B cell (primary cell): ENCODE measurements at regions not wholly inside any gene's neighbourhood (a gene's known extent, or its start where the extent isn't known, plus 50 kb on each side); places are given as distances from the start of the nearest gene placed in this dataset.

Source experiments
- ATAC-seq: fragments of 200-7000 bp; cut with Tn5 transposase; one replicate; pipeline ENCODE4 v1.10.0; 2021; ENCODE audit warnings: low read depth, mild to moderate bottlenecking, moderate number of reproducible peaks, moderate library complexity
- CTCF ChIA-PET: fragments of 350-600 bp; sonication (Branson Sonifier 250); formaldehyde crosslinking; loops from one replicate; lab custom pipeline; 2021; ENCODE audit warnings: antibody characterized with exemption, inconsistent platforms; lab: Charles Lee
- POLR2A ChIA-PET: fragments of 350-600 bp; sonication (Branson Sonifier 250); formaldehyde crosslinking; loops from one replicate; lab custom pipeline; 2021; ENCODE audit warnings: antibody characterized with exemption; lab: Charles Lee
- DNase-seq: peaks from one replicate; pipeline ENCODE4 v3.0.0; 2013
- H2AFZ ChIP-seq: 2 replicates; pipeline ENCODE4 v1.6.1; 2012; ENCODE audit warnings: mild to moderate bottlenecking, low read depth, low read length; ENCODE audit not compliant: insufficient read depth, poor library complexity, severe bottlenecking
- H3K27ac ChIP-seq, 2 donors: 1 replicate in 1 of 2; 2 replicates in 1 of 2; pipeline ENCODE4 v1.5.1; 2012 to 2013; ENCODE audit warnings: low read length in 2 of 2, mild to moderate bottlenecking in 2 of 2, moderate library complexity in 1 of 2
- H3K27me3 ChIP-seq, 4 experiments: fragments of 200-600 bp in 1 of 4; sonication (generic) in 1 of 4; replicated peaks in 1 of 4; 1 replicate in 2 of 4; 2 replicates in 2 of 4; pipeline versions ENCODE4 v1.6.1 to v1.7.0; 2013 to 2016; ENCODE audit warnings: low read length in 3 of 4, mild to moderate bottlenecking in 2 of 4, mixed read lengths in 1 of 4, moderate library complexity in 1 of 4; ENCODE audit not compliant: insufficient read depth in 4 of 4, control insufficient read depth in 3 of 4; ENCODE audit errors: control extremely low read depth in 1 of 4
- H3K36me3 ChIP-seq, 2 experiments: replicated peaks in 1 of 2; 1 replicate in 1 of 2; 2 replicates in 1 of 2; pipeline versions ENCODE4 v1.6.1 to v1.7.1; 2013; ENCODE audit warnings: low read length in 1 of 2; ENCODE audit not compliant: insufficient read depth in 2 of 2, control insufficient read depth in 1 of 2; ENCODE audit errors: control extremely low read depth in 1 of 2, extremely low read depth in 1 of 2
- H3K4me1 ChIP-seq, 2 donors: fragments of 200-600 bp in 1 of 2; sonication (generic) in 1 of 2; 1 replicate in 1 of 2; 2 replicates in 1 of 2; pipeline versions ENCODE4 v1.5.1 to v1.6.1; 2013 to 2017; ENCODE audit warnings: low read length in 2 of 2; ENCODE audit not compliant: control insufficient read depth in 2 of 2, insufficient read depth in 2 of 2
- H3K4me2 ChIP-seq: replicated peaks from 2 replicates; pipeline ENCODE3; 2012; ENCODE audit warnings: mild to moderate bottlenecking, low read depth, low read length; ENCODE audit not compliant: poor library complexity, severe bottlenecking
- H3K4me3 ChIP-seq, 5 experiments: fragments of 200-600 bp in 1 of 5; sonication (generic) in 1 of 5; 1 replicate in 3 of 5; 2 replicates in 2 of 5; pipeline versions ENCODE4 v1.5.1 to v1.7.0; 2011 to 2016; ENCODE audit warnings: low read length in 4 of 5, mild to moderate bottlenecking in 4 of 5, low read depth in 2 of 5, control low read depth in 1 of 5, moderate library complexity in 1 of 5; ENCODE audit not compliant: insufficient read depth in 1 of 5; ENCODE audit errors: control extremely low read depth in 1 of 5, extremely low read depth in 1 of 5
- H3K79me2 ChIP-seq: fragments of 200-600 bp; sonication (generic); one replicate; pipeline ENCODE4 v1.6.0; 2016; ENCODE audit warnings: low read length; ENCODE audit not compliant: control insufficient read depth, insufficient read depth
- H3K9ac ChIP-seq: fragments of 200-600 bp; sonication (generic); 2 replicates; pipeline ENCODE4 v1.6.1; 2017; ENCODE audit warnings: mild to moderate bottlenecking, low read length, moderate library complexity
- H3K9me3 ChIP-seq, 3 donors: one replicate each; pipeline versions ENCODE4 v1.6.1 to v1.7.1; 2013; ENCODE audit warnings: low read length in 2 of 3; ENCODE audit not compliant: control insufficient read depth in 2 of 3, insufficient read depth in 1 of 3; ENCODE audit errors: control extremely low read depth in 1 of 3
- H4K20me1 ChIP-seq: 2 replicates; pipeline ENCODE4 v1.6.0; 2012; ENCODE audit warnings: mild to moderate bottlenecking, low read length; ENCODE audit not compliant: insufficient read depth, control insufficient read depth, poor library complexity, severe bottlenecking
- H3K27ac Mint-ChIP-seq: one replicate; pipeline ENCODE4 v1.8.0; 2021; ENCODE audit warnings: mixed read lengths
- H3K27me3 Mint-ChIP-seq: one replicate; pipeline ENCODE4 v1.8.0; 2021; ENCODE audit warnings: mixed read lengths
- H3K4me1 Mint-ChIP-seq: one replicate; pipeline ENCODE4 v1.8.0; 2021; ENCODE audit warnings: mixed read lengths
- H3K4me3 Mint-ChIP-seq: one replicate; pipeline ENCODE4 v1.8.0; 2021; ENCODE audit warnings: mixed read lengths
- H3K9me3 Mint-ChIP-seq: one replicate; pipeline ENCODE4 v1.8.0; 2022; ENCODE audit warnings: mixed read lengths; ENCODE audit not compliant: insufficient read depth
- EZH2 ChIP-seq: IDR thresholded peaks from 2 replicates; pipeline ENCODE4 v1.6.1; 2012; ENCODE audit warnings: borderline replicate concordance, low read depth, mild to moderate bottlenecking, moderate library complexity, low read length; ENCODE audit not compliant: insufficient read depth, poor library complexity, severe bottlenecking
- WGBS: methylation state at CpG from one replicate; pipeline ENCODE4 v1.1.5; 2013; ENCODE audit warnings: missing lambda C conversion rate; ENCODE audit not compliant: insufficient coverage; 5-methylcytosine and 5-hydroxymethylcytosine counted together
- intact Hi-C: fragments of 100-400 bp; cut with micrococcal nuclease; formaldehyde crosslinking; loops from one replicate; pipeline ENCODE4 v1.10.0; 2022
- TF ChIP-seq, protein P1 (sequence below): fragments of 200-600 bp; IDR thresholded peaks from one replicate; pipeline ENCODE4 v1.8.0; 2022; ENCODE audit warnings: antibody characterized with exemption, mild to moderate bottlenecking

DNA sequence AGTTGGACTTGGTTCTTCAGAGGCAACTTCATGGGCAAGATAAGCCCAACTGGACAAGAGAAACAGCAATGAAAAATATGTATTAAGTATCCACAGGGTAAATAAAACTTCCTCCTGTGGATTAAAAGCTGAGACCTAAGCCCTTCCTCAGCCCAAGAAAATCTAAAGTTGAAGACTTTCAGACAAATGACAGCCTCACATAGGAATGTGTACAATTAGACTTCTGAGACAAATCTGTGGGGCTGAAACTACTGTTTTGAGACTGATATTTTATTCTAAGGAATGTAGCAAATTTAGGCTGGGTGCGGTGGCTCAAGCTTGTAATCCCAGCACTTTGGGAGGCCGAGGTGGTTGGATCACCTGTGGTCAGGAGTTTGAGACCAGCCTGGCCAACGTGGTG is 74.2 kb upstream of the IL12A start:
- Histone ChIP-seq H3K9me3 (no peaks in the 10 kb centered on the region), H4K20me1 (no peaks in the 10 kb centered on the region), H3K4me3 (no peak overlapping the region), H3K27me3 (no peaks in the 10 kb centered on the region), H3K9ac (no peak overlapping the region), H3K4me2 (no peak overlapping the region), H3K36me3 (no peaks in the 10 kb centered on the region), H3K4me1 (peaks cover 9 to 14% of the 10 kb centered on the region in 2 donors), H2AFZ (no peak overlapping the region), H3K27ac (no peak overlapping the region), H3K79me2 (no peaks in the 10 kb centered on the region)
- Mint-ChIP-seq H3K9me3 (no peaks in the 10 kb centered on the region), H3K4me1 (peaks cover 13% of the 10 kb centered on the region), H3K4me3 (no peak overlapping the region), H3K27ac (no peak overlapping the region), H3K27me3 (no peaks in the 10 kb centered on the region)
- POLR2A ChIA-PET, result no interaction called here
- no peak for ATAC-seq
- WGBS, result 89% methylated on average over 3 of the region's 3 CpGs
- no peak for TF ChIP-seq EZH2
- TF ChIP-seq, protein P1, sequence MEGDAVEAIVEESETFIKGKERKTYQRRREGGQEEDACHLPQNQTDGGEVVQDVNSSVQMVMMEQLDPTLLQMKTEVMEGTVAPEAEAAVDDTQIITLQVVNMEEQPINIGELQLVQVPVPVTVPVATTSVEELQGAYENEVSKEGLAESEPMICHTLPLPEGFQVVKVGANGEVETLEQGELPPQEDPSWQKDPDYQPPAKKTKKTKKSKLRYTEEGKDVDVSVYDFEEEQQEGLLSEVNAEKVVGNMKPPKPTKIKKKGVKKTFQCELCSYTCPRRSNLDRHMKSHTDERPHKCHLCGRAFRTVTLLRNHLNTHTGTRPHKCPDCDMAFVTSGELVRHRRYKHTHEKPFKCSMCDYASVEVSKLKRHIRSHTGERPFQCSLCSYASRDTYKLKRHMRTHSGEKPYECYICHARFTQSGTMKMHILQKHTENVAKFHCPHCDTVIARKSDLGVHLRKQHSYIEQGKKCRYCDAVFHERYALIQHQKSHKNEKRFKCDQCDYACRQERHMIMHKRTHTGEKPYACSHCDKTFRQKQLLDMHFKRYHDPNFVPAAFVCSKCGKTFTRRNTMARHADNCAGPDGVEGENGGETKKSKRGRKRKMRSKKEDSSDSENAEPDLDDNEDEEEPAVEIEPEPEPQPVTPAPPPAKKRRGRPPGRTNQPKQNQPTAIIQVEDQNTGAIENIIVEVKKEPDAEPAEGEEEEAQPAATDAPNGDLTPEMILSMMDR, result no peak
- DNase-seq, result no peak
- intact Hi-C loops, result no loop called here
- CTCF ChIA-PET, result interaction anchor here (1.5 kb wide), 1 partner anchor 74 kb away, joined by 3 read pairs; the partner anchor contains the start of gene IL12A

DNA sequence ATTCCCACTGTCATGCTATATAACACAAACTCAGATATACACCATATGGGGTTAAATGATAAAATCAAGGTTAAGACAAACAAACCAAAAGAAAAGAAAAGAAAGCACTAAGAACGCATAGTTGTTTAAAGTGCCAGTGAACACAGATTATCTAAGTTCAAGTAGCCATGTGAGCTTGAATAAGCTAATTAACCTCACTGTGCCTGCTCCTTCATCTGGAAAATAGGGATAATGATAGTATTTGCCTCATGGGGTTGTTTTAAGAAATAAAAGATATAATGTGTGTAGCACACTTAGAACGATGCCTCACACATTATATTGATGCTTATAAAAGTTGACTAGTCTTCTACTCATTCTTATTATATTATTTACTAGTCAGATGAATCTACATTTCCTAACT is 72.6 kb upstream of the IL12A start:
- CTCF ChIA-PET, result interaction anchor here (0.7 to 1.1 kb wide), 3 partner anchors 14 to 87 kb away, joined by 3 to 5 read pairs (median 3); partner anchors contain the start of gene IL12A
- no peaks in the 10 kb centered on the region for H3K79me2 ChIP-seq
- no peaks in the 10 kb centered on the region for H3K9me3 Mint-ChIP-seq
- H3K4me2 ChIP-seq, result no peak overlapping the region
- H3K4me3 ChIP-seq, result no peak overlapping the region
- H3K4me3 Mint-ChIP-seq, result no peak overlapping the region
- H2AFZ ChIP-seq, result no peak overlapping the region
- no peaks in the 10 kb centered on the region for H4K20me1 ChIP-seq
- H3K4me1 Mint-ChIP-seq, result peaks cover 16% of the 10 kb centered on the region
- H3K9ac ChIP-seq, result no peak overlapping the region
- no peaks in the 10 kb centered on the region for H3K27me3 Mint-ChIP-seq
- no peaks in the 10 kb centered on the region for H3K36me3 ChIP-seq
- H3K9me3 ChIP-seq, result no peaks in the 10 kb centered on the region
- DNase-seq, result no peak
- H3K4me1 ChIP-seq, result peaks cover 4 to 9% of the 10 kb centered on the region in 2 donors
- WGBS, result no CpG with 5 or more reads among the region's 2 CpGs
- no peaks in the 10 kb centered on the region for H3K27me3 ChIP-seq
- no peak for ATAC-seq
- intact Hi-C loops, result no loop called here
- H3K27ac ChIP-seq, result no peak overlapping the region
- POLR2A ChIA-PET, result no interaction called here
- H3K27ac Mint-ChIP-seq, result no peak overlapping the region
- TF ChIP-seq EZH2, result no peak
- TF ChIP-seq, protein P1, result no peak
